Stimulated activated CD4-positive, alpha-beta T cell treated with anti-CD3 and anti-CD28 coated beads, TNF-alpha, amount 100 ng/mL, for 1 hour (primary cell): ENCODE measurements at regions not wholly inside any gene's neighbourhood (a gene's known extent, or its start where the extent isn't known, plus 50 kb on each side); places are given as distances from the start of the nearest gene placed in this dataset.

Experiments used
- DNase-seq, 3 donors: peaks; one replicate each; pipeline ENCODE4 v3.0.0-alpha.2; 2020; ENCODE audit warnings: low read depth in 3 of 3, low spot score in 1 of 3

- no peak for DNase-seq
Measured at GRCh38 chr7:25314094-25314730, 85.9 kb upstream of the NPVF start.

GRCh38 chr7:25314731-25315267 is 86.5 kb upstream of the NPVF start:
- no peak for DNase-seq

- no peak for DNase-seq
Measured at GRCh38 chr7:25316366-25316765, 88.1 kb upstream of the NPVF start.

GRCh38 chr7:25318047-25318446 is 89.8 kb upstream of the NPVF start:
- no peak for DNase-seq

GRCh38 chr7:25319707-25320106 is 91.4 kb upstream of the NPVF start:
- no peak for DNase-seq

GRCh38 chr7:25320791-25321190 is 92.5 kb upstream of the NPVF start:
- DNase-seq: no peak

GRCh38 chr7:25321424-25321823 is 93.1 kb upstream of the NPVF start:
- no peak for DNase-seq

- no peak for DNase-seq
Measured at GRCh38 chr7:25322473-25322872, 94.2 kb upstream of the NPVF start.

- no peak for DNase-seq
Measured at GRCh38 chr7:25325186-25325757, 97.0 kb upstream of the NPVF start.

GRCh38 chr7:25326501-25327156 is 98.3 kb upstream of the NPVF start:
- DNase-seq: no peak

- DNase-seq: no peak
Measured at GRCh38 chr7:25329815-25330214, 101.5 kb upstream of the NPVF start.

GRCh38 chr7:25333296-25333928 is 105.1 kb upstream of the NPVF start:
- DNase-seq: no peak

- DNase-seq: no peak
Measured at GRCh38 chr7:25347360-25348066, 119.2 kb upstream of the NPVF start.

- no peak for DNase-seq
Measured at GRCh38 chr7:25348104-25348503, 119.8 kb upstream of the NPVF start.

GRCh38 chr7:25349283-25350017 is 121.2 kb upstream of the NPVF start:
- DNase-seq: no peak

DNA sequence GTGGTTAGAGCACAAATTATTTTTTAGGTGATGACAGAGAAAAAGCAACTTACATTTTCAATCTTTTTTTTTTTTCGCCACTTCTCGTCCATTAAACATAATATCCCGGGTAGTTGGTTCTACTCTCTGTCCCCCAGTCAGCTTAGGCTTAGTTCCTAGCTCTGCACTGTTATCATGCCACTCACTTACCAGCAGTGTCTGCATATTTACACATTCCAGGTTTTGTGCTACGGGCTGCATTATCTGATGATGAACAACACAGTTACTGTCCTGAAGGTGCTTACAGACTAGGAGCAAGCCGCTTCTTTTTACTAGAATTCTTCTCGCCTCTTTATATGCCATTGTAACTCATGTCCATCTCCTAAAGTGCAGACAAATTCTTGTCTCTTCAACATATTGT is 121.8 kb upstream of the NPVF start:
- no peak for DNase-seq

DNA sequence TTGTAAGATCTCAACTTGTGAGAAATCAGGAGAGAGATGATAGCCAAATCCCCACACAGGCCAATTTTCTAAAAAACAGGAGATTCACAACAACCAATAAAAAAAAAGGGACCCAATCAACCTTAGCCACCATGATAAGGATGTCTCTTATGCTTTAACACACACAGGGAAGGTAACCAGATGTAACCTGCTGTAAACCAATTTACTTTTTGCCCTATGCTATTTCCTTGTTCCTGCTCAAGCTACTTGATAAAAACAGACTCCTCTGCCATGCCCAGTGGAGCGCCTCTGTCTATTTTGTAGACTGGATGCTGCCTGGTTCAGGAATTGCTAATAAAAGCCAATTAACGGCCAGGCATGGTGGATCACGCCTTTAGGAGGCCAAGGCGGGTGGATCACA is 123.5 kb upstream of the NPVF start:
- DNase-seq: no peak

DNA sequence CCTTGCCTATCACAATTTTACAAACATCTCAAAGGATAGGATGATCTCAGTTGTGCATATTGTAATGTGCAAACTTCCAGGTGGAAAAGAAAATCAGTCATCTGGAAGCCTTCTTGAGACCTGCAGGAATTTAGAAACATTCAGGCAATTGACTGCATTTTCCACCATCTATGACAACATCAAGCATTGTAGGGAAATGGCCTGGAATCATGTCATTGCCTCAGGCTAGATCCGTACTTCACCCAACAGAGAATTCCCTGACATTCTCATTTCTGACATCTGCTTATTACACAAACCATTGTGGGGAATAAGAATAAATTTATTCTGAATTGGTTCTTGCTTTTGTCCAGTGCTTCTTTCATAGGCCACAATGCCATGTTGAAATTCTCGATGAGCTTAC is 124.9 kb upstream of the NPVF start:
- DNase-seq: no peak

- DNase-seq: no peak
Measured at GRCh38 chr7:25353732-25354131, 125.4 kb upstream of the NPVF start.

- DNase-seq: no peak
Measured at GRCh38 chr7:25356534-25357151, 128.4 kb upstream of the NPVF start.
